ENCODE measurements at regions not wholly inside any gene's neighbourhood (a gene's known extent, or its start where the extent isn't known, plus 50 kb on each side); places are given as distances from the start of the nearest gene placed in this dataset.

DNA sequence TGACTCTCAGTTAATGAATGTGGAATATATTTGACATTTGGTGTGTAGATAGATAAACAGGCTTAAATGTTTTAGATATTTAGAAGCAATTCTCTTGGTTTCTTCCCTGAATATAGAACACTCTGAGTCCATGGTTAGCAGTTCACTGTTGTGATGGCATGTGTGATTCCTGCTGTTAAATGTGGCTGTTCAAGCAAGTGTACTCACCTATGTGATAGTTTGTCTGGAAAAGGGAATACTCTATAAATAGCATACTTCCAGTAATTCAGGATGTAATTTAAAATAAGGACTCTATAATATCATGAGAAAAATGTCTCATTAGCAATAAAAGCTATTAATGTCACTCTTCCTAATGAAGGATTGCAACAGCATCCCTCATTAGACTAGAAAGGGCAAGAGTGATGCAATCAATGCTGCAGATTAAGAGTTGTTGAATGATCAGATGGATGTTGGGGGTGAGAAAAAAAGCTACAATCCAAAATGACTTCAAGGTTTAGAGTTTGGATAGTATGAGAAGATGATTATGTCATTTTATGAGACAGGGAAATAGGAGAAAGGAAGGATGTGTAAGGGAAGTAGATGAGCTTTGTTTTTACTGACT lies 201.8 kb upstream of the WDFY3 start:
- H3K4ac ChIP-seq (ENCODE audit: low read depth, low read length): no peak overlapping the region
- no peaks in the 10 kb centered on the region for H3K79me2 ChIP-seq (ENCODE audit: control insufficient read depth, insufficient read depth, low read length, poor library complexity)
- no peak overlapping the region for H4K91ac ChIP-seq (ENCODE audit: low read depth, low read length)
- no peak overlapping the region for H4K8ac ChIP-seq (ENCODE audit: low read depth, low read length)
- H3K79me1 ChIP-seq (ENCODE audit: low read length): no peaks in the 10 kb centered on the region
- no peak overlapping the region for H2BK120ac ChIP-seq (ENCODE audit: insufficient read depth, low read length, poor library complexity)
- no peak overlapping the region for H2BK12ac ChIP-seq (ENCODE audit: low read length)
- H3K9me3 ChIP-seq (ENCODE audit: insufficient read depth, low read depth, low read length): no peaks in the 10 kb centered on the region
- H2AK5ac ChIP-seq (ENCODE audit: low read length): no peak overlapping the region
- no peak overlapping the region for H3K4me2 ChIP-seq (ENCODE audit: low read length)
- H3K14ac ChIP-seq (ENCODE audit: low read length): no peak overlapping the region
- no peak overlapping the region for H2BK5ac ChIP-seq (ENCODE audit: low read depth, low read length, poor library complexity)
- no peak overlapping the region for H3K23ac ChIP-seq (ENCODE audit: low read length)
- H2AFZ ChIP-seq (ENCODE audit: insufficient read depth, low read length, poor library complexity): no peak overlapping the region
- no peak overlapping the region for H3K27ac ChIP-seq (ENCODE audit: low read depth, low read length)
- no peaks in the 10 kb centered on the region for H3K27me3 ChIP-seq (ENCODE audit: insufficient read depth, low read length)
- no peaks in the 10 kb centered on the region for H3K36me3 ChIP-seq (ENCODE audit: control insufficient read depth in 1 of 2, insufficient read depth in 2 of 2, low read length in 2 of 2)
- no peak overlapping the region for H3K9ac ChIP-seq (ENCODE audit: low read length)
- H3K4me3 ChIP-seq (ENCODE audit: low read depth, low read length): no peak overlapping the region
- H4K12ac ChIP-seq (ENCODE audit: low read depth, low read length): no peak overlapping the region
- H3K18ac ChIP-seq (ENCODE audit: low read length): no peak overlapping the region
- no peak for DNase-seq
- no peaks in the 10 kb centered on the region for H3K4me1 ChIP-seq (ENCODE audit: control insufficient read depth in 1 of 2, insufficient read depth in 2 of 2, low read length in 2 of 2)

DNA sequence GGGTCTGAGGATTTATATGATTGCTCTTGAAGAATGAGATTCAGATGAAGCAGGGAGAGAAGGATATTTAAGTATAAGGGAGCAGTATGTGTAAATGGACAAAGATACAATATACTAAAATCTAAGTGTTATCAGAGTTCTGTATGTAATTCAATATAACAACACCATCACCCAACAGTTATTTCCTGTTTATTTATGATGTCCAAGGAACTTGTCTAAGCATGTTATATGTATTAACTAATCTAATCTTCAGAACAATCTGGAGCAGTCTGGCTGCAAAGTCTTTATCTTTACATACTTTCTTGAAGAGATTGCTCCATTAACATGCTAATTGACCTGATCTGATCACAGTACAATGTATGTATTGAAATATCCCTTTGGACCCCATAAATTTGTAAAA lies 203.8 kb upstream of the WDFY3 start:
- Histone ChIP-seq H3K79me2 (ENCODE audit: control insufficient read depth, insufficient read depth, low read length, poor library complexity) (no peaks in the 10 kb centered on the region), H3K9ac (ENCODE audit: low read length) (no peak overlapping the region), H3K27me3 (ENCODE audit: insufficient read depth, low read length) (no peaks in the 10 kb centered on the region), H2BK12ac (ENCODE audit: low read length) (no peak overlapping the region), H3K27ac (ENCODE audit: low read depth, low read length) (no peak overlapping the region), H2BK120ac (ENCODE audit: insufficient read depth, low read length, poor library complexity) (no peak overlapping the region), H3K4me1 (ENCODE audit: control insufficient read depth in 1 of 2, insufficient read depth in 2 of 2, low read length in 2 of 2) (no peaks in the 10 kb centered on the region), H3K4me3 (ENCODE audit: low read depth, low read length) (no peak overlapping the region), H4K91ac (ENCODE audit: low read depth, low read length) (no peak overlapping the region), H4K8ac (ENCODE audit: low read depth, low read length) (no peak overlapping the region), H3K4me2 (ENCODE audit: low read length) (no peak overlapping the region), H3K18ac (ENCODE audit: low read length) (no peak overlapping the region), H2BK5ac (ENCODE audit: low read depth, low read length, poor library complexity) (no peak overlapping the region), H3K9me3 (ENCODE audit: insufficient read depth, low read depth, low read length) (no peaks in the 10 kb centered on the region), H2AFZ (ENCODE audit: insufficient read depth, low read length, poor library complexity) (no peak overlapping the region), H3K36me3 (ENCODE audit: control insufficient read depth in 1 of 2, insufficient read depth in 2 of 2, low read length in 2 of 2) (no peaks in the 10 kb centered on the region), H3K23ac (ENCODE audit: low read length) (no peak overlapping the region), H4K12ac (ENCODE audit: low read depth, low read length) (no peak overlapping the region), H3K4ac (ENCODE audit: low read depth, low read length) (no peak overlapping the region), H3K14ac (ENCODE audit: low read length) (no peak overlapping the region), H2AK5ac (ENCODE audit: low read length) (no peak overlapping the region), H3K79me1 (ENCODE audit: low read length) (no peaks in the 10 kb centered on the region)
- peak in 1 of 2 donors; percentile 33 for DNase-seq

GRCh38 chr4:85175190-85175589 lies 208.7 kb upstream of the WDFY3 start:
- no peak overlapping the region for H3K23ac ChIP-seq (ENCODE audit: low read length)
- DNase-seq: no peak
- no peaks in the 10 kb centered on the region for H3K27me3 ChIP-seq (ENCODE audit: insufficient read depth, low read length)
- H4K12ac ChIP-seq (ENCODE audit: low read depth, low read length): no peak overlapping the region
- H2AK5ac ChIP-seq (ENCODE audit: low read length): no peak overlapping the region
- H4K91ac ChIP-seq (ENCODE audit: low read depth, low read length): no peak overlapping the region
- H3K36me3 ChIP-seq (ENCODE audit: control insufficient read depth in 1 of 2, insufficient read depth in 2 of 2, low read length in 2 of 2): no peaks in the 10 kb centered on the region
- no peak overlapping the region for H3K4ac ChIP-seq (ENCODE audit: low read depth, low read length)
- no CpG with 5 or more reads among the region's 1 CpG for WGBS (ENCODE audit: extremely low coverage, insufficient coverage, insufficient read length)
- H3K9ac ChIP-seq (ENCODE audit: low read length): no peak overlapping the region
- no peaks in the 10 kb centered on the region for H3K79me2 ChIP-seq (ENCODE audit: control insufficient read depth, insufficient read depth, low read length, poor library complexity)
- H3K27ac ChIP-seq (ENCODE audit: low read depth, low read length): no peak overlapping the region
- H3K4me2 ChIP-seq (ENCODE audit: low read length): no peak overlapping the region
- no peaks in the 10 kb centered on the region for H3K9me3 ChIP-seq (ENCODE audit: insufficient read depth, low read depth, low read length)
- H2BK120ac ChIP-seq (ENCODE audit: insufficient read depth, low read length, poor library complexity): no peak overlapping the region
- H4K8ac ChIP-seq (ENCODE audit: low read depth, low read length): no peak overlapping the region
- H3K4me1 ChIP-seq (ENCODE audit: control insufficient read depth in 1 of 2, insufficient read depth in 2 of 2, low read length in 2 of 2): no peaks in the 10 kb centered on the region
- no peak overlapping the region for H2BK12ac ChIP-seq (ENCODE audit: low read length)
- no peak overlapping the region for H3K4me3 ChIP-seq (ENCODE audit: low read depth, low read length)
- H3K18ac ChIP-seq (ENCODE audit: low read length): no peak overlapping the region
- no peak overlapping the region for H3K14ac ChIP-seq (ENCODE audit: low read length)
- no peaks in the 10 kb centered on the region for H3K79me1 ChIP-seq (ENCODE audit: low read length)
- H2BK5ac ChIP-seq (ENCODE audit: low read depth, low read length, poor library complexity): no peak overlapping the region
- no peak overlapping the region for H2AFZ ChIP-seq (ENCODE audit: insufficient read depth, low read length, poor library complexity)

DNA sequence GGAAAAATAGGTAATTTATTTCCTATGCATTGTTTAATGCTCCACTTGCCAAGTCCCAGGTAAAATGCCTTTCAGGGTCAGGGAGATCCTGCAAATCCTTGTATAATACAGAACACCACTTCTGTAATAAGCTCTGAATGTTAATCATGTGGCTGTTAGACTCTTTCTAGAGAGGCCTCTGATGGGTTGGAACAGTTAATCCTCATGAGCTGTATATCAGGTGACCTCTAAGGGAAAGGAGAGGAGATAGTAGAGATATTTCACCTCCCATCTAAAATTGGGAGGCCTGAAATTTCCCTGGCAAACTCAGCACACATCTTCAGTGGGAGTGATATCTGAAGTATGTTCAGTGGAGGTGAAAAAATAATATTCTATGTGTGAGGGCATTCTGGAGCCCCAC lies 210.6 kb upstream of the WDFY3 start:
- no peak overlapping the region for H4K8ac ChIP-seq (ENCODE audit: low read depth, low read length)
- DNase-seq: no peak

GRCh38 chr4:85177679-85178078 lies 211.2 kb upstream of the WDFY3 start:
- H3K79me2 ChIP-seq (ENCODE audit: control insufficient read depth, insufficient read depth, low read length, poor library complexity): no peaks in the 10 kb centered on the region
- no peak overlapping the region for H3K4me2 ChIP-seq (ENCODE audit: low read length)
- H4K8ac ChIP-seq (ENCODE audit: low read depth, low read length): no peak overlapping the region
- H3K27ac ChIP-seq (ENCODE audit: low read depth, low read length): no peak overlapping the region
- no peak overlapping the region for H3K14ac ChIP-seq (ENCODE audit: low read length)
- no peak overlapping the region for H2AFZ ChIP-seq (ENCODE audit: insufficient read depth, low read length, poor library complexity)
- DNase-seq: no peak
- no peak overlapping the region for H2BK5ac ChIP-seq (ENCODE audit: low read depth, low read length, poor library complexity)
- H3K27me3 ChIP-seq (ENCODE audit: insufficient read depth, low read length): no peaks in the 10 kb centered on the region
- H2BK120ac ChIP-seq (ENCODE audit: insufficient read depth, low read length, poor library complexity): no peak overlapping the region
- H3K79me1 ChIP-seq (ENCODE audit: low read length): no peaks in the 10 kb centered on the region
- H3K4me1 ChIP-seq (ENCODE audit: control insufficient read depth in 1 of 2, insufficient read depth in 2 of 2, low read length in 2 of 2): no peaks in the 10 kb centered on the region
- H3K36me3 ChIP-seq (ENCODE audit: control insufficient read depth in 1 of 2, insufficient read depth in 2 of 2, low read length in 2 of 2): no peaks in the 10 kb centered on the region
- no peak overlapping the region for H4K12ac ChIP-seq (ENCODE audit: low read depth, low read length)
- H3K9me3 ChIP-seq (ENCODE audit: insufficient read depth, low read depth, low read length): no peaks in the 10 kb centered on the region
- H4K91ac ChIP-seq (ENCODE audit: low read depth, low read length): no peak overlapping the region
- H3K4me3 ChIP-seq (ENCODE audit: low read depth, low read length): no peak overlapping the region
- no peak overlapping the region for H3K18ac ChIP-seq (ENCODE audit: low read length)
- H2BK12ac ChIP-seq (ENCODE audit: low read length): no peak overlapping the region
- H2AK5ac ChIP-seq (ENCODE audit: low read length): no peak overlapping the region
- no peak overlapping the region for H3K4ac ChIP-seq (ENCODE audit: low read depth, low read length)
- H3K23ac ChIP-seq (ENCODE audit: low read length): no peak overlapping the region
- no peak overlapping the region for H3K9ac ChIP-seq (ENCODE audit: low read length)

More for the DNA sequence above, 210.6 kb upstream of the WDFY3 start:
- no peak overlapping the region for H2AK5ac ChIP-seq (ENCODE audit: low read length)
- no peak overlapping the region for H3K23ac ChIP-seq (ENCODE audit: low read length)
- no peak overlapping the region for H3K27ac ChIP-seq (ENCODE audit: low read depth, low read length)
- H3K18ac ChIP-seq (ENCODE audit: low read length): no peak overlapping the region
- no peak overlapping the region for H3K9ac ChIP-seq (ENCODE audit: low read length)
- no peaks in the 10 kb centered on the region for H3K9me3 ChIP-seq (ENCODE audit: insufficient read depth, low read depth, low read length)
- H3K79me1 ChIP-seq (ENCODE audit: low read length): no peaks in the 10 kb centered on the region
- H3K4me1 ChIP-seq (ENCODE audit: control insufficient read depth in 1 of 2, insufficient read depth in 2 of 2, low read length in 2 of 2): no peaks in the 10 kb centered on the region
- no peaks in the 10 kb centered on the region for H3K79me2 ChIP-seq (ENCODE audit: control insufficient read depth, insufficient read depth, low read length, poor library complexity)
- no peak overlapping the region for H4K12ac ChIP-seq (ENCODE audit: low read depth, low read length)
- no peaks in the 10 kb centered on the region for H3K27me3 ChIP-seq (ENCODE audit: insufficient read depth, low read length)
- H4K91ac ChIP-seq (ENCODE audit: low read depth, low read length): no peak overlapping the region
- no peak overlapping the region for H2BK12ac ChIP-seq (ENCODE audit: low read length)
- H3K36me3 ChIP-seq (ENCODE audit: control insufficient read depth in 1 of 2, insufficient read depth in 2 of 2, low read length in 2 of 2): no peaks in the 10 kb centered on the region
- no peak overlapping the region for H2BK5ac ChIP-seq (ENCODE audit: low read depth, low read length, poor library complexity)
- H3K4ac ChIP-seq (ENCODE audit: low read depth, low read length): no peak overlapping the region
- no peak overlapping the region for H2AFZ ChIP-seq (ENCODE audit: insufficient read depth, low read length, poor library complexity)
- no peak overlapping the region for H2BK120ac ChIP-seq (ENCODE audit: insufficient read depth, low read length, poor library complexity)
- H3K4me3 ChIP-seq (ENCODE audit: low read depth, low read length): no peak overlapping the region
- no peak overlapping the region for H3K4me2 ChIP-seq (ENCODE audit: low read length)
- H3K14ac ChIP-seq (ENCODE audit: low read length): no peak overlapping the region

Measured in trophoblast cell (in vitro differentiated cells and primary cell).